ENCODE measurements at regions not wholly inside any gene's neighbourhood (a gene's known extent, or its start where the extent isn't known, plus 50 kb on each side); places are given as distances from the start of the nearest gene placed in this dataset.
A peak's percentile ranks its signal among the peaks of the same experiment; 100 is the strongest.

- no peak for DNase-seq (ENCODE audit: low read depth)
Measured at GRCh38 chr1:8084913-8085312, 58.8 kb upstream of the ERRFI1 start.

- no peak for DNase-seq (ENCODE audit: low read depth)
Measured at GRCh38 chr1:8083739-8084484, 57.8 kb upstream of the ERRFI1 start.

GRCh38 chr1:8082945-8083344, 56.8 kb upstream of the ERRFI1 start:
- no peak for DNase-seq (ENCODE audit: low read depth)

GRCh38 chr1:8078176-8078671, 52.1 kb upstream of the ERRFI1 start:
- DNase-seq (ENCODE audit: low read depth), result peak; percentile 73

GRCh38 chr1:8077602-8078001, 51.5 kb upstream of the ERRFI1 start:
- no peak for DNase-seq (ENCODE audit: low read depth)

- DNase-seq (ENCODE audit: low read depth), result peak; percentile 94
Measured at GRCh38 chr1:8077120-8077573, 51.0 kb upstream of the ERRFI1 start.

GRCh38 chr1:8076176-8076575, 50.1 kb upstream of the ERRFI1 start:
- no peak for DNase-seq (ENCODE audit: low read depth)

Data from non-pigmented ciliary epithelial cell (primary cell).